22Rv1 (cell line): ENCODE measurements at regions not wholly inside any gene's neighbourhood (a gene's known extent, or its start where the extent isn't known, plus 50 kb on each side); places are given as distances from the start of the nearest gene placed in this dataset.

Source experiments
- CTCF ChIP-seq: fragments of 450-650 bp; IDR thresholded peaks from 2 replicates; pipeline ENCODE4 v1.5.1; 2017; ENCODE audit warnings: mild to moderate bottlenecking
- ZFX ChIP-seq: fragments of 450-650 bp; IDR thresholded peaks from 2 replicates; pipeline ENCODE4 v1.6.1; 2017; ENCODE audit warnings: antibody characterized with exemption, borderline replicate concordance

GRCh38 chr7:16079723-16080122, 341.6 kb downstream of the CRPPA start:
- TF ChIP-seq CTCF (no peak), ZFX (no peak)
